ENCODE measurements at regions not wholly inside any gene's neighbourhood (a gene's known extent, or its start where the extent isn't known, plus 50 kb on each side); places are given as distances from the start of the nearest gene placed in this dataset.

GRCh38 chr14:53766106-53766505 lies 190.5 kb downstream of the BMP4 start:
- no peak for TF ChIP-seq CTCF (IDR thresholded peaks at IDR 0.05; ENCODE audit: insufficient read depth, low read length, poor library complexity, severe bottlenecking)
- TF ChIP-seq EZH2phosphoT487 (conservative IDR thresholded peaks at IDR 0.05; ENCODE audit: low read length), result no peak

All from SU-DHL-6 (cell line).